PFSK-1 (cell line): ENCODE measurements at regions not wholly inside any gene's neighbourhood (a gene's known extent, or its start where the extent isn't known, plus 50 kb on each side); places are given as distances from the start of the nearest gene placed in this dataset.

ENCODE experiments used
- FOXP2 ChIP-seq: optimal IDR thresholded peaks from 2 replicates; pipeline ENCODE3; 2011; ENCODE audit warnings: borderline replicate concordance, control low read depth, inconsistent platforms; ENCODE audit not compliant: insufficient read depth; ENCODE audit errors: extremely low read length, extremely low read depth
- POLR2AphosphoS5 ChIP-seq: IDR thresholded peaks from 2 replicates; pipeline ENCODE4 v1.6.1; 2012; ENCODE audit warnings: low read depth, mild to moderate bottlenecking, control low read depth, low read length, moderate library complexity
- SIN3A ChIP-seq: IDR thresholded peaks from 2 replicates; pipeline ENCODE4 v1.6.1; 2012; ENCODE audit warnings: mild to moderate bottlenecking, low read length, moderate library complexity, borderline replicate concordance; ENCODE audit not compliant: insufficient read depth
- TAF1 ChIP-seq: IDR thresholded peaks from 2 replicates; pipeline ENCODE4 v1.6.1; 2012; ENCODE audit warnings: low read length, control low read depth, borderline replicate concordance; ENCODE audit not compliant: insufficient read depth
- TF ChIP-seq, protein P1 (sequence below), 2 experiments: IDR thresholded peaks; 2 replicates each; pipeline versions ENCODE4 v1.6.1 to v1.8.0; 2011 to 2012; ENCODE audit warnings: low read depth in 2 of 2, low read length in 2 of 2, control low read depth in 1 of 2, inconsistent platforms in 1 of 2, mild to moderate bottlenecking in 1 of 2, moderate library complexity in 1 of 2; ENCODE audit not compliant: insufficient read depth in 1 of 2

- TF ChIP-seq FOXP2: no peak
- TF ChIP-seq, protein P1, sequence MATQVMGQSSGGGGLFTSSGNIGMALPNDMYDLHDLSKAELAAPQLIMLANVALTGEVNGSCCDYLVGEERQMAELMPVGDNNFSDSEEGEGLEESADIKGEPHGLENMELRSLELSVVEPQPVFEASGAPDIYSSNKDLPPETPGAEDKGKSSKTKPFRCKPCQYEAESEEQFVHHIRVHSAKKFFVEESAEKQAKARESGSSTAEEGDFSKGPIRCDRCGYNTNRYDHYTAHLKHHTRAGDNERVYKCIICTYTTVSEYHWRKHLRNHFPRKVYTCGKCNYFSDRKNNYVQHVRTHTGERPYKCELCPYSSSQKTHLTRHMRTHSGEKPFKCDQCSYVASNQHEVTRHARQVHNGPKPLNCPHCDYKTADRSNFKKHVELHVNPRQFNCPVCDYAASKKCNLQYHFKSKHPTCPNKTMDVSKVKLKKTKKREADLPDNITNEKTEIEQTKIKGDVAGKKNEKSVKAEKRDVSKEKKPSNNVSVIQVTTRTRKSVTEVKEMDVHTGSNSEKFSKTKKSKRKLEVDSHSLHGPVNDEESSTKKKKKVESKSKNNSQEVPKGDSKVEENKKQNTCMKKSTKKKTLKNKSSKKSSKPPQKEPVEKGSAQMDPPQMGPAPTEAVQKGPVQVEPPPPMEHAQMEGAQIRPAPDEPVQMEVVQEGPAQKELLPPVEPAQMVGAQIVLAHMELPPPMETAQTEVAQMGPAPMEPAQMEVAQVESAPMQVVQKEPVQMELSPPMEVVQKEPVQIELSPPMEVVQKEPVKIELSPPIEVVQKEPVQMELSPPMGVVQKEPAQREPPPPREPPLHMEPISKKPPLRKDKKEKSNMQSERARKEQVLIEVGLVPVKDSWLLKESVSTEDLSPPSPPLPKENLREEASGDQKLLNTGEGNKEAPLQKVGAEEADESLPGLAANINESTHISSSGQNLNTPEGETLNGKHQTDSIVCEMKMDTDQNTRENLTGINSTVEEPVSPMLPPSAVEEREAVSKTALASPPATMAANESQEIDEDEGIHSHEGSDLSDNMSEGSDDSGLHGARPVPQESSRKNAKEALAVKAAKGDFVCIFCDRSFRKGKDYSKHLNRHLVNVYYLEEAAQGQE (IDR thresholded peaks at IDR 0.05; ENCODE audit: insufficient read depth in 1 of 2, low read depth in 2 of 2, low read length in 2 of 2): no peak
- TF ChIP-seq POLR2AphosphoS5: no peak
- no peak for TF ChIP-seq TAF1
- TF ChIP-seq SIN3A: no peak
Measured at GRCh38 chr18:4906856-4907255, 290.2 kb downstream of the AKAIN1 start.
